C1 segment of cervical spinal cord (tissue), 14 donors: ENCODE measurements at regions not wholly inside any gene's neighbourhood (a gene's known extent, or its start where the extent isn't known, plus 50 kb on each side); places are given as distances from the start of the nearest gene placed in this dataset.
"Not testable (repeated sequence)": the region's sequence is repeated elsewhere in the genome, so short reads cannot be mapped to it uniquely, and the experiment has no call there.

ENCODE experiments used
- DNase-seq, 14 donors: peaks; one replicate each; lab custom pipeline; 2025; lab: John Stamatoyannopoulos, UW

DNA sequence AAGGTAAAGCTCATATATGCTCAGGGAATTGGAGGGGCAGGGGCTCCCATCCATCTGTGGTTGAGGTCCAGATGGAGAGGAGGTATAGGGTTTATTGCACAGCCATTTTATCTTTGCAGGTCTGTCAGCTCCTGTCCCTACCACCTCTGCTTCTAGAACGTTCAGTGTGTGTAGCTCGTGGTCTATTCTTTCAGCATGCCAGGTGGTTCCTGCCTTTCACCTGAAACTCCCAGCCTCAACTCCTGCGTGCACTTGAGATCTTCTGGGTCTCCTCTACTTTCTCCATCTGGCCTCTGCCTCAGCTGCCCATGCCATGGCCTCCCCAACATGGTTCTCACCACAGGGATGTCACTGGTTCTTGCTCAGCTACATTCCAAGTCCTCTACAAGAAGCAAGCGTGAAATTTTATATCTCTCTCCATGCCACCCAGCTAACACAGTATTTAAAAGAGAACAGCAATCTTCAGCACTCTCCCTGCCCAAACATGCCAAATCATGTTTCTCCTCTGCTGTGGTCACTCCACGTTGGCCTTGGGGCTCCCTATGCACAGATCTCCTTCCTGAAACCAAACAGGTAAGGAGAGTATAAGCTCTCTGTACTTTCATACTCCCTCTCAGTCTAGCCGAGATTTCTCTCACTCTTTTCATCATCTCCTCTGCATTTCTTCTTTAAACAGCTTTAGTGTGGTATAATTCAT, 157.8 kb upstream of the TRPC6 start:
- no peak for DNase-seq

DNA sequence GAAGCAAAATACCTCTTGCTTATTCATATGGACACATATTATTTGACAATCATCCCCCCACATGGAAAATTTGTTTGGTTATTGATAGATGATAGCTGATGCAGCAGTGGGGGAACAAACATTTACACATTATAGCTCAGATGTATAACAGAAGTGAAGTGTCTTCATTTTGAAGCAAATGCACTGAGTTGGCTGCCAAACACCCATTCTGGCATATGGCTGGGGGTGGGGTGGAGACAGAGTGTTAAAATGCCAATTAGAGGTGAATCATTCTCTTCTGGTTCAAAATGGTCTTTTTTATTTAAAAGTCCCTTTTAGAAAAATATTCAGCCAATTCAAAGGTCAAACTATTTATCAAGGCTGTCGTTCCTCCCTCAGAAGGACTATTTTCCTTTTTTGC, 157.3 kb upstream of the TRPC6 start:
- DNase-seq: no peak

DNA sequence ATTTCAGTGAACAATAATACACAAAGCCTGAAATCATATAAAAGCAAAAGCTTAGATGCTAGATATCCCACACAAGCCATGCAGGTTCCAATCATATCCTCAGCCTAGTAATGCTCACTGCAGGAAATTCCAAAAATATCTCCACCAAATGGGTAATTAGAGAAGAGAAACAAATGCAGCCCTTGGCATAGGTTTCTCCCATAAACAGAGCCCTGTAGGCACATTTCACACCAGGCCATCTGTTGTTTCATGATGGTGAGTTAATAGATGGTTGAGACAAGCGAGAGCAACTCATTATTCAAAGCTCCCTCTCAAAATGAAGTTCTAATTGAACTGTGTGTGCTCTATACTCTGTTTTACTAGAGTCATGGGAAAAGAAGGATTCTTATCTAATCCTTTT, 154.6 kb upstream of the TRPC6 start:
- peak in 1 of 14 donors; percentile 47 for DNase-seq

DNA sequence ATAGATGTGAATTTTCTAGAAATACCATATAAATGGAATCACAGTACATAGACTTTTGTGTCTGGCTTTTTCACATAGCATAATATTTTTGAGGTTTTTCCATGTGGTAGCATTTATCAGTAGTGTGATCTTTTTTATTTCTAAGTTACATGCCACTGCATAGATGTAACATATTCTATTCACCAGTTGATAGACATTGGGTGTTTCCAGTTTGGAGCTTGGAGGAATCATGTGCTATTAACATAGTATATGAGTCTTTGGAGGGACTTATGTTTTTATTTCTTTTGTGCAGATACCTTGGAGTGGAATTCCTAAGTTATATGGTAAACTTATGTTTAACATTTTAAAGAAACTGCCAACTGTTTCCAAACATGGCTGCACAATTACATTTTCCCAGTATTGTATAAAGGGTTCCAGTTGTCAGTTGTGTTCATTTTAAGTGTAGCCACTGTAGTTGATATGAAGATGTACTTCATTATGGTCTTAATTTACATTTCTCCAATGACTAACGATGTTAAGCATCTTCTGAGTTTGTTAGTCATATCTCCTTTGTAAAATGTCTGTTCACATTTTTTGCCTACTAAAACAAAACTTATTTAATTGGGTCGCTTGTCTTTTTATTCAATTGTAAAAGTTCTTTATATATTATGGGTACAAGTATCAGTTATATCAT, 145.7 kb upstream of the TRPC6 start:
- DNase-seq: no peak

DNA sequence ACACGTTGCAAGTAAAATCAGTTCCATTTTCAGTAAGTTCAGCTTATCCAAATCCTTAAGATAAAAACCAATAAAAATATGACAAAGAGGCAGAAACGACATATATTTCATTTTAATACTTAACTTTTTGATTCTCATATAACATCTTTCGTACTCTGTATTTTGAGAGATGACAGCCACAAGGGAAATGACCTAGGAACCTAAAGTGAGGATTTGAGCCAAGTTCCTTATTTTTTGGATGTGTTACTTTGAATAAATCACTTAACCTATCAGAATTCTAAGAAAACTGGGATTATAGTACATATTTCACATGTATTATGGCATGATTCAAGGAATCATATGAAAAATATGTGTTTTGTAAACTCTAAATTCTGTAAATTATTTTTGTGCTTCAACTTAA, 143.6 kb upstream of the TRPC6 start:
- no peak for DNase-seq

DNA sequence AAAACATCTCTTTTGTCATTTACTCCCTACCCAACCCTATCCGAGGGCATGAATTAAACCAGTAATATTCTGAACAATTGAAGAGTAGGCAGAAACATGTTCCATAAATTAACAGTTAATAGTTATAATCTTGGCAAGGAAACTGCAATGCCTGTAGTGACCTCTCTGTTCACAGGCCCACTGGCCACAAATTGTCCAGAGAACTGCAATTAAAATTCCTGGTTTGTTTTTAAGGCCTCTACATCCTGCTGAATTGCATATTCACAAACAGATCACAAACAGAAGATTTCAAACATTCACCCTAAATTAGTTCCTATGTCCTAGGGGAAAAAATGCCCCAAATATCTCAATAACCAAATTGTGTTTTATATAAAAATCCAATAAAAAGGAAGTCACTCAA, 143.2 kb upstream of the TRPC6 start:
- no peak for DNase-seq

DNA sequence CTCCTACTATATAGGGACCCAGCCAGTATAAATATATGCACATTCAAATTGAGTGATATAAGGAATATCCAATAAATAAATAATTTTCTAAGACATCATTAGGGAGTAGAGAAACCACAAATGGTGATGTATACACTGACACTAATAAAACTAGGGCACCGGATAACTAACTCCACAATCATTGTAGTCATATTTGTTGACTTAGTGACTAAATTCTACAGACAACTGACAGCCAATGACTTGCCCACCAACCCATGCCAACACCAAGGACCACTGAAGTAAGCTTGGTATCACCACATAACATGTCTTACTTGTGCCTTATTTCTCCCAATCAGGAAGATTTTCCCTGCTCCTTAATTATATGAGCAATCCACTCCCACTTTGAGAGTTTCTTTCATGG, 139.6 kb upstream of the TRPC6 start:
- DNase-seq: no peak

DNA sequence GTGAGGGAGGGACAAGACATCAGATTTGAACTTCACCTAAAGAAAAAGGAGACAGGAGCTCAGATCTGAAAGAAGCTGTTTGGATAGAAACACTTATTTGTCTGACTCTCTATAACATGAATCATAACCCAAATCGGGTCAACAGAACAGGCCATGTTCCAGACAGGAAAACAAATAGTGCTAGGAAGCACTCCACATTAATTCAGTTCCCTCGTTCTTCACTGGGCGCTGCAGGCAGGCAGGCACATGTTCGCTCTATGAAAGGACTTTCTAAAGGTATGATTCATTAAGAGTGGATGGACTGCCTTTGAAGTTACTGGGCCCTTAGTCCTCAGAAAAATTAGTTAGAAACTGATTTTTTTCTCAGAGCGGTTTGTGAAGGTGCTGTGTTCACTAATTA, 137.5 kb upstream of the TRPC6 start:
- no peak for DNase-seq

DNA sequence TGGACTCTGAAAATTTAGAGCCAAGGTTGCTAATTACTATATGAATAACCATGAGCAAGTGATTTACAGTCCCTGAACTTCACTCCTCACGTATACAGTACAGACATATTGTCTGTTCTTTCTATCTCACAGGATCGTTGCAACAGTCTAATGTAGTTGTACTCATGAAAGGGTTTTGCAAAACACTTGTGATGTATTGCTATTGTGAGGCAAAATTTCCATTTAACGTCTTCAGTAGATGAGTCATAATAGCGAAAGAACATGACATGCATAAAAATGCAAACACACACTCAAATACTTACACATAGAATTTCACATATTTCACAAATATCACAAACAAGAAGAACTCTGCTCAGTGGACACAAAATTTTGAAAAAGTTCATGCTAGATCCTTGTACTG, 134.6 kb upstream of the TRPC6 start:
- no peak for DNase-seq

DNA sequence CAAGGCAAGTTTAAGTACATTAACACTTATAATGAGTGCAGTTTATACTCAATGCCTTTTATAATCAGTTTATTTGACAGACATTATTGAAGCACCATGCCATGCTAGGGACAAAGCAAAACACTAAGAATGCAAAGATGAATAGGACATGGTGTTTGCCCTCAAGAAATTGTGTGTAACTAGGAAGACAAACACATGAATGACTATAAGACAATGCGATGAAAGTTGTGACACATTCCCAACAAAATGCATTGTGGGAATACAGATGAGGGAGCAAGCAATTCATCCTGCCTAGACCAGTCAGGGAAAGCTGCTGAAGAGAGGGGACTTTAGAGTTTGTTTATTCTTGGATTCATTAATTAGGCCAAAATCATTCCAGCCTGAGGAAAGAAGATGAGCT, 133.8 kb upstream of the TRPC6 start:
- DNase-seq: no peak

DNA sequence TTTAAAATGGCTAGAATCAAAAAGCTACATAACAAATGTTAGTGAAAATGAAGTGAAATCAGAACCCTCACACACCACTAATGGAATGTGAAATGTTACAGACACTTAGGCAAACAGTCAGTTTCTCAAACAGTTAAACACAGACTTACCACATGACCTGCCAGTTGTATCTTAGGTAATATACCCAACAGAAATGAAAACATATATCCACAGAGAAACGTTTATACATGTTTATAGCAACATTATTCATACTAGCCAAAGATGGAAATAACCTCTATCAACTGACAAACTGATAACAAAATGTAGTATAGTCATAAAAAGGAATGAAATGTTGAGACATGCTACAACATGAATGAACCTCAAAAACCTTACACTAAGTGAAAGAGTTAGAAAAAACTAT, 131.5 kb upstream of the TRPC6 start:
- DNase-seq: no peak

DNA sequence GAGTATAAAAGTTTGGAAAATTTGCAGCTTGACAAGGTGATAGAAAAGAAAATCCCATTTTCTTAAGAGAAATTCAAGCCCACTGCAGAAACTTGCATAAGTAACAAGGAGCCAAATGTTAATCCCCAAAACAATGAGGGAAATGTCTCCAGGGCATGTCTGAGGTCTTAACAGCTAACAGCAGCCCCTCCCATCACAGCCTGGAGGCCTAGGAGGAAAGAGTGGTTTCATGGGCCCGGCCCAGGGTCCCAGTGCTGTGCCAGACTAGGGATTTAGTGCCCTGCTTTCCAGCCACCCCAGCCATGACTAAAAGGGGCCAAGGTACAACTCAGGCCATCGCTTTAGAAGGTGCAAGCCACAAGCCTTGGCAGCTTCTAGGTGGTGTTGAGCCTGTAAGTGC, 123.7 kb upstream of the TRPC6 start:
- no peak for DNase-seq

DNA sequence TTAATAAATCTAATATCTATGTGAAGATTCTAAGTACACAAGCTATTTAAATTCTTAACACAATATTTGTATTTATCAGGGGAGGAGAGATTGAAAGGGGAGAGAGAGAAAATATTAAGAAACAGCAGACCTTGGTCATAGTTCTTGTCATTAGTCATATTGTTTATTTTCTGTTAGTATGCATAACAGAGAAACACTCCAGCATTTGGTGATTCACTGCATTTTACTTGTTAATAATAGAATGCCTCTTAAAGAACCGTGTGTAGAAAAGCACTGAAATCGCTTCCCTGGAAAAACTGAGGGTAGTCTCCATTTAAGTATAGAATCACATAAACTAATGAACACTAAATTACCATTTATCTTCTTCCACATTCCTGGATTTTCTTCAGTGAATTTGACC, 122.7 kb upstream of the TRPC6 start:
- DNase-seq: no peak

DNA sequence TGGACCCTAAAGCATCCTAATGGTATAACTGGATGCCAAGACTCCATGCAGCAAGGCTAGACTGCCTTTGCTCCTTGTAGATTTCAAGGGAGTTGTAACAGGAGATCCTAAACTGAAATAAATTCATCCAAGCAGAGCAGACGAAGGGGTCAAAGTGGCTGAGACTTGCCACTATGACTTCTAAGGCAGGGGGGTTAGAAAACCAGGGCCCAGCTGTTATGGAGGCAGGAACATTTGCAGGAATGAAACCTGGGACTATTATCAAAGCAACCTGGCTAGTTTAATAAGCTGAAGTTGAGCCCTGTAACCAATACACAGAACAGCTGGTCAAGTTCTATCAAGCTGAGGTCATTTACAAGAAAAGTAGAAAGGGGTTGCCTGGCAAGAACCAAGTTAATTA, 122.2 kb upstream of the TRPC6 start:
- no peak for DNase-seq

DNA sequence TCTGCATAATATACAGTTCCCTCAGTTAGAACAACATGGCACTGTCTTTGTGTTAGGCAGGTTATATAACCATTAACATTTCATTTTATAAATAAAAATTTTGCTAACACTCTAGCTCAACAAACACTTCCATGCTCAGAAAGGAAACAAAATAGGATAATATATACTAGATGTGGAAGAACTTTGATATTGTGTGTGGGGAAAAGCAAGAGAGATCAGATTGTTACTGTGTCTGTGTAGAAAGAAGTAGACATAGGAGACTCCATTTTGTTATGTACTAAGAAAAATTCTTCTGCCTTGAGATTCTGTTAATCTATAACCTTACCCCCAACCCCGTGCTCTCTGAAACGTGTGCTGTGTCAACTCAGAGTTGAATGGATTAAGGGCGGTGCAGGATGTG, 111.1 kb upstream of the TRPC6 start:
- DNase-seq: not testable (repeated sequence)

DNA sequence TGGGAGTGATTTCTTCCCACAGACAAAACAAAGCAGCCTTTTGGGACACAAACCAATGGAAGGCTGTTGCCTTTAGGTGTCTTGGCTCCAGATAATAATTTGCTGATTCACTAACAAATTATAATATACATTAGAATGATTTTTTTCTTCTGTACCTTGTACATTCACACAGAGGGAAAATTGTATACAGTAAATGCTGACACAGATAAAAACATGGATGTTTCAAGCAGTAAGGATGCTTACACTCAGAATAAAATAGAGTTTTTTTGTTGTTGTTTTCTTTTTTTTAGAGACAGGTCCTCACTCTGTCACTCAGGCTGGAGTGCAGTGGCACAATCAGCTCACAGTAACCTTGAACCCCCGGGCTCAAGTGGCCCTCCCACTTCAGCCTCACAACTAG, 109.2 kb upstream of the TRPC6 start:
- no peak for DNase-seq

DNA sequence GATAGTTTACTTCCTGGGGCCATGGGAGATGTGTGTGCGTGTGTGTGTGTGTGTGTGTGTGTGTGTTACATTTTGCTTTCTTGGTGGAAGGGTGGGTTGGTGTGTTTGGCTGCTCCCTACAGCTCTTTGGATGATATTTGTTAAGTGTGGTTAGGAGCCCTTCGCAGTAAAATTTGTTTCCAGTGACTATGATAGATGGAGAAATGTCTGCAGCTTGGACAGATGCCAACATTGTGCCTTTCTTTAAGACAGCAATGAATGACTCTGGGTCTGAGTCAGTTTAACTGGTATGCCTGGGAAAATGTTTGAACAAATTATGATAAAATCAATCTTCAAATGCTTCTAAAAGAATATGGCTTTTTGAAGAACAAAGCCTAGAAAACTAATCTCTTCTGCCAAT, 102.7 kb upstream of the TRPC6 start:
- no peak for DNase-seq

DNA sequence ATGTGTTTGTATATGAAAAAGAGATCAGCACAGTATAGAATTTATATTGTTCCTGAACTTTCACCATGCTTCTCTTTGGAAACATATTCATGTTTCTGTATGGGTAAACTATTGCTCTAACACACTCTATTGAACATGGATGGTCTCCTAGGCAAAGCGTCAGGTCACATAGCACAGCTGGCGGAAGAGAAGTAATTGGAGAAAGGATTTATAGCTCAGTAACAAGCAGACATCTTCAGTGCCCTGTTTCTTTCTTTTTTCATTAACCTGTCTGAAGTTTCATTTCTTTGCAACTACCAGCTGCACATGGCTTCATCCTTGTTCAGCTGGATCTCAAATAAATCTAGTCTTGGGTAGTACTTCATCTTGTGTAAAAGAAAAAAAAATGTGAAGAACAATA, 84.4 kb upstream of the TRPC6 start:
- no peak for DNase-seq

DNA sequence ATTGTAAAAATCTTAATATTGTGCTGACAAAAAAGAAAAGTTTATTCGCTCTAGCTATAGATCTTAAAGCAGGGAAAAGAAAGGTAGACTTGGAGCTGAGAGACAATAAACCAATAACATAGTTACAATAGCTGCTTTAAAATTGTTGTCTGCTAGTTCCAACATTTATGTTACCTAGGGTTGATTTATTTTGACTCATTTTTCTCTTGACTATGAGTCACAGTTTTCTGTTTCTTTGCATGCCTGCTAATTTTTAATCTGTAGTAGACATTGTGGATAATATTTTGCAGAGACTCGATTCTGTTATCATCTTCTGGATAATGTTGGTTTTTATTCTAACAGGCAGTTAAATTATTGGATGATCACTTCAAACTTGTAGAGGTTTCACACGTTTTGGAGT, 83.1 kb upstream of the TRPC6 start:
- DNase-seq: no peak

DNA sequence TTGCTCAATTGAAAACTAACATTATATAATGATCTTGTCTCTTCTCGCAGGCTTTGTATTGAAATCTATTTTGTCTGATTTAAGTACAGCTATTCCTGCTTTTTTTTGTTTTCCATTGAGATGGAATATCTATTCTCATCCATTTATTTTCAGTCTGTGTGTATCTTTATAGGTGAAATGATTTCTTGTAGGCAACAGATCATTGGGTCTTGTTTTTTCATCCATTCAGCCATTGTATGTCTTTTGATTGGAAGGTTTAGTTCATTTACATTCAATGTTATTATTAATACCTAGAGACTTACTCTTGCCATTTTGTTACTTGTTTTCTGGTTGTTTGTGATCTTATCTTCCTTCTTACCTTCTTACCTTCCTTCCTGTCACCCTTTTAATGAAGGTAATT, 77.8 kb upstream of the TRPC6 start:
- no peak for DNase-seq
